H1 (cell line): ENCODE measurements at regions not wholly inside any gene's neighbourhood (a gene's known extent, or its start where the extent isn't known, plus 50 kb on each side); places are given as distances from the start of the nearest gene placed in this dataset.

ENCODE experiments used
- CTCF ChIA-PET: fragments of 300-600 bp; sonication (Branson Sonifier 250); formaldehyde crosslinking; loops from one replicate; lab custom pipeline; 2021; ENCODE audit not compliant: partially characterized antibody; lab: Charles Lee
- POLR2A ChIA-PET: fragments of 300-600 bp; sonication (Branson Sonifier 250); formaldehyde crosslinking; loops from one replicate; lab custom pipeline; 2021; ENCODE audit warnings: inconsistent platforms; ENCODE audit not compliant: partially characterized antibody; lab: Charles Lee
- DNase-seq, 2 experiments: peaks; one replicate each; pipeline versions ENCODE4 v3.0.0 to v3.0.0-alpha.2; 2010 to 2022; ENCODE audit warnings: low spot score in 2 of 2, low read depth in 1 of 2, mixed read lengths in 1 of 2
- FAIRE-seq: peaks from 2 replicates; lab custom pipeline; 2011; peaks lifted over from hg19 to GRCh38; lab: Jason Lieb, UNC
- H2AFZ ChIP-seq: 2 replicates; pipeline ENCODE4 v1.8.1; 2012; ENCODE audit warnings: low read length, inconsistent platforms
- H2AK5ac ChIP-seq: 2 replicates; pipeline ENCODE4 v1.6.1; 2013; ENCODE audit warnings: low read depth, low read length
- H2BK120ac ChIP-seq: replicated peaks from 2 replicates; pipeline ENCODE3; 2013; ENCODE audit warnings: low read depth, low read length, inconsistent platforms
- H2BK12ac ChIP-seq: 2 replicates; pipeline ENCODE4 v1.6.1; 2013; ENCODE audit warnings: low read depth, low read length
- H2BK15ac ChIP-seq: 2 replicates; pipeline ENCODE4 v1.6.1; 2013; ENCODE audit warnings: low read length
- H2BK20ac ChIP-seq: 2 replicates; pipeline ENCODE4 v1.6.1; 2013; ENCODE audit warnings: low read length
- H2BK5ac ChIP-seq: 2 replicates; pipeline ENCODE4 v1.6.1; 2013; ENCODE audit warnings: low read depth, low read length
- H3K14ac ChIP-seq: 2 replicates; pipeline ENCODE4 v1.6.1; 2013; ENCODE audit warnings: inconsistent platforms; ENCODE audit not compliant: insufficient read length
- H3K18ac ChIP-seq: 2 replicates; pipeline ENCODE4 v1.6.1; 2013; ENCODE audit warnings: low read length; ENCODE audit errors: extremely low read depth
- H3K23ac ChIP-seq: 2 replicates; pipeline ENCODE4 v1.6.1; 2013; ENCODE audit warnings: inconsistent platforms; ENCODE audit not compliant: insufficient read length
- H3K23me2 ChIP-seq: 2 replicates; pipeline ENCODE4 v1.6.1; 2013; ENCODE audit warnings: low read depth, low read length
- H3K27ac ChIP-seq: 2 replicates; pipeline ENCODE4 v1.6.1; 2011; ENCODE audit warnings: low read depth, low read length, inconsistent platforms
- H3K27me3 ChIP-seq, 4 experiments: replicated peaks in 1 of 4; 1 replicate in 1 of 4; 2 replicates in 3 of 4; pipeline versions ENCODE4 v1.6.1 to v1.8.1; 2011 to 2013; ENCODE audit warnings: low read length in 3 of 4, mild to moderate bottlenecking in 3 of 4, inconsistent platforms in 2 of 4, mixed read lengths in 2 of 4, moderate library complexity in 1 of 4; ENCODE audit not compliant: control insufficient read depth in 3 of 4, insufficient read depth in 3 of 4; ENCODE audit errors: extremely low read depth in 1 of 4
- H3K36me3 ChIP-seq, 4 experiments: 2 replicates each; pipeline versions ENCODE4 v1.6.1 to v1.8.1; 2011 to 2013; ENCODE audit warnings: mild to moderate bottlenecking in 4 of 4, low read length in 3 of 4, moderate library complexity in 2 of 4, control low read depth in 1 of 4, inconsistent platforms in 1 of 4; ENCODE audit not compliant: insufficient read depth in 4 of 4, control insufficient read depth in 2 of 4
- H3K4ac ChIP-seq: replicated peaks from 2 replicates; pipeline ENCODE3; 2013; ENCODE audit warnings: low read length, low read depth, mixed read lengths, inconsistent platforms; ENCODE audit not compliant: insufficient read length
- H3K4me1 ChIP-seq, 4 experiments: replicated peaks in 1 of 4; 1 replicate in 1 of 4; 2 replicates in 3 of 4; pipeline versions ENCODE4 v1.6.1 to v1.8.1; 2011 to 2013; ENCODE audit warnings: low read length in 3 of 4, inconsistent platforms in 2 of 4, mixed read lengths in 1 of 4; ENCODE audit not compliant: insufficient read depth in 4 of 4, control insufficient read depth in 3 of 4
- H3K4me2 ChIP-seq, 2 experiments: 2 replicates each; pipeline versions ENCODE4 v1.6.1 to v1.8.1; 2011 to 2013; ENCODE audit warnings: low read depth in 2 of 2, low read length in 2 of 2, control low read depth in 1 of 2, inconsistent platforms in 1 of 2, mild to moderate bottlenecking in 1 of 2; ENCODE audit not compliant: insufficient read depth in 1 of 2
- H3K4me3 ChIP-seq, 4 experiments: fragments of 200-600, 300-600 bp in 1 of 4; sonication (generic), shearing (Covaris generic), sonication (Bioruptor Twin) in 1 of 4; 2 replicates each; pipeline versions ENCODE4 v1.5.1 to v1.8.1; 2011 to 2016; ENCODE audit warnings: low read length in 4 of 4, low read depth in 3 of 4, control low read depth in 2 of 4, inconsistent platforms in 2 of 4, mild to moderate bottlenecking in 2 of 4, mixed read lengths in 1 of 4, moderate library complexity in 1 of 4; ENCODE audit not compliant: insufficient read depth in 2 of 4; ENCODE audit errors: extremely low read depth in 1 of 4
- H3K56ac ChIP-seq: replicated peaks from 2 replicates; pipeline ENCODE3; 2013; ENCODE audit warnings: low read depth, mild to moderate bottlenecking, mixed read lengths, low read length, inconsistent platforms; ENCODE audit not compliant: insufficient read length
- H3K79me1 ChIP-seq: 2 replicates; pipeline ENCODE4 v1.6.1; 2013; ENCODE audit warnings: low read depth, low read length, control low read depth
- H3K79me2 ChIP-seq, 2 experiments: 2 replicates each; pipeline versions ENCODE4 v1.6.1 to v1.8.1; 2012 to 2013; ENCODE audit warnings: low read length in 2 of 2, mild to moderate bottlenecking in 2 of 2, inconsistent platforms in 1 of 2; ENCODE audit not compliant: insufficient read depth in 2 of 2, control insufficient read depth in 1 of 2
- H3K9ac ChIP-seq, 4 experiments: replicated peaks in 1 of 4; 1 replicate in 1 of 4; 2 replicates in 3 of 4; pipeline versions ENCODE4 v1.6.1 to v1.8.1; 2011 to 2013; ENCODE audit warnings: low read depth in 3 of 4, low read length in 3 of 4, control low read depth in 2 of 4, mild to moderate bottlenecking in 2 of 4, moderate library complexity in 2 of 4, inconsistent platforms in 1 of 4; ENCODE audit errors: extremely low read depth in 1 of 4
- H3K9me3 ChIP-seq, 2 experiments: 2 replicates each; pipeline versions ENCODE4 v1.6.1 to v1.8.1; 2012 to 2013; ENCODE audit warnings: mild to moderate bottlenecking in 2 of 2, moderate library complexity in 2 of 2, control low read depth in 1 of 2, inconsistent platforms in 1 of 2, low read depth in 1 of 2, low read length in 1 of 2, mixed read lengths in 1 of 2; ENCODE audit not compliant: insufficient read depth in 2 of 2
- H4K20me1 ChIP-seq, 2 experiments: replicated peaks in 1 of 2; 2 replicates each; pipeline versions ENCODE3 to v1.8.1; 2011 to 2013; ENCODE audit warnings: inconsistent platforms in 2 of 2, low read length in 2 of 2, mild to moderate bottlenecking in 1 of 2; ENCODE audit not compliant: insufficient read depth in 2 of 2, control insufficient read depth in 1 of 2
- H4K5ac ChIP-seq: 2 replicates; pipeline ENCODE4 v1.6.1; 2013; ENCODE audit warnings: low read length, low read depth, mixed read lengths, inconsistent platforms; ENCODE audit not compliant: insufficient read length
- H4K8ac ChIP-seq: 2 replicates; pipeline ENCODE4 v1.8.0; 2013; ENCODE audit warnings: mild to moderate bottlenecking, moderate library complexity, low read length, inconsistent platforms; ENCODE audit not compliant: insufficient read depth; ENCODE audit errors: extremely low read depth
- H4K91ac ChIP-seq: replicated peaks from 2 replicates; pipeline ENCODE3; 2013; ENCODE audit warnings: low read length, mixed read lengths, inconsistent platforms; ENCODE audit not compliant: insufficient read length
- BCL11A ChIP-seq, 2 experiments: IDR thresholded peaks; one replicate each; pipeline ENCODE4 v1.6.1; 2011; ENCODE audit warnings: low read depth in 2 of 2, low read length in 2 of 2, mild to moderate bottlenecking in 2 of 2
- CHD2 ChIP-seq: IDR thresholded peaks from 2 replicates; pipeline ENCODE4 v1.6.1; 2012; ENCODE audit warnings: low read length, improper control_type of control experiment
- CTCF ChIP-seq, 3 experiments: IDR thresholded peaks; 1 replicate in 2 of 3; 2 replicates in 1 of 3; pipeline versions ENCODE4 v1.5.1 to v1.6.1; 2011; ENCODE audit warnings: low read length in 3 of 3, mild to moderate bottlenecking in 3 of 3, inconsistent platforms in 2 of 3, low read depth in 1 of 3, moderate library complexity in 1 of 3; ENCODE audit not compliant: insufficient read depth in 1 of 3; ENCODE audit errors: control extremely low read depth in 1 of 3
- HDAC2 ChIP-seq, 2 experiments: fragments of 300-600 bp in 1 of 2; sonication (generic) in 1 of 2; IDR thresholded peaks; 2 replicates each; pipeline ENCODE4 v1.6.1; 2011 to 2012; ENCODE audit warnings: low read depth in 2 of 2, low read length in 2 of 2, mild to moderate bottlenecking in 2 of 2, moderate library complexity in 2 of 2, borderline replicate concordance in 1 of 2, inconsistent platforms in 1 of 2
- HDAC6 ChIP-seq: IDR thresholded peaks from one replicate; pipeline ENCODE4 v1.7.1; 2012; ENCODE audit warnings: low read depth, mild to moderate bottlenecking, inconsistent platforms, low read length, moderate library complexity
- KDM1A ChIP-seq: fragments of 200-600, 300-600 bp; sonication (generic); IDR thresholded peaks from 2 replicates; pipeline ENCODE4 v1.7.1; 2016; ENCODE audit warnings: mild to moderate bottlenecking, low read length, borderline replicate concordance
- POLR2AphosphoS5 ChIP-seq: IDR thresholded peaks from 2 replicates; pipeline ENCODE4 v1.6.1; 2011; ENCODE audit warnings: low read depth, low read length
- POU5F1 ChIP-seq: IDR thresholded peaks from 2 replicates; pipeline ENCODE4 v1.6.1; 2011; ENCODE audit warnings: low read depth, mild to moderate bottlenecking, low read length, moderate library complexity
- RNF2 ChIP-seq: fragments of 200-900, 300-1000 bp; sonication (generic); IDR thresholded peaks from 2 replicates; pipeline ENCODE4 v1.7.1; 2016; ENCODE audit warnings: borderline replicate concordance, low read depth, mild to moderate bottlenecking, antibody characterized with exemption, low read length; ENCODE audit not compliant: poor library complexity, severe bottlenecking; ENCODE audit errors: missing control alignments
- RXRA ChIP-seq: IDR thresholded peaks from 2 replicates; pipeline ENCODE4 v1.6.1; 2011; ENCODE audit warnings: low read depth, mild to moderate bottlenecking, low read length, moderate library complexity; ENCODE audit not compliant: insufficient read depth
- SP1 ChIP-seq: IDR thresholded peaks from 2 replicates; pipeline ENCODE4 v1.6.1; 2011; ENCODE audit warnings: low read depth, low read length
- SP4 ChIP-seq: IDR thresholded peaks from 2 replicates; pipeline ENCODE4 v1.6.1; 2012; ENCODE audit warnings: low read length, inconsistent platforms
- TAF1 ChIP-seq: IDR thresholded peaks from 2 replicates; pipeline ENCODE4 v1.6.1; 2011; ENCODE audit warnings: mild to moderate bottlenecking, low read depth, low read length
- YY1 ChIP-seq: IDR thresholded peaks from 2 replicates; pipeline ENCODE4 v1.6.1; 2011; ENCODE audit warnings: low read depth, mild to moderate bottlenecking, low read length

- no peaks in the 10 kb centered on the region for H3K79me1 ChIP-seq
- H3K27me3 ChIP-seq, result no peaks in the 10 kb centered on the region
- H3K79me2 ChIP-seq, result no peaks in the 10 kb centered on the region
- no peak overlapping the region for H3K4ac ChIP-seq
- no peak overlapping the region for H4K91ac ChIP-seq
- H2BK5ac ChIP-seq, result no peak overlapping the region
- no peak overlapping the region for H2BK20ac ChIP-seq
- H2BK120ac ChIP-seq, result no peak overlapping the region
- no peaks in the 10 kb centered on the region for H3K23me2 ChIP-seq
- H4K8ac ChIP-seq, result no peak overlapping the region
- H3K9me3 ChIP-seq, result no peaks in the 10 kb centered on the region
- no peak overlapping the region for H3K4me3 ChIP-seq
- TF ChIP-seq TAF1 (no peak), RNF2 (no peak), HDAC2 (IDR thresholded peaks at IDR 0.05; ENCODE audit: borderline replicate concordance in 1 of 2, low read depth in 2 of 2, low read length in 2 of 2) (no peak), CTCF (IDR thresholded peaks at IDR 0.05; ENCODE audit: control extremely low read depth in 1 of 3, insufficient read depth in 1 of 3, low read depth in 1 of 3, low read length in 3 of 3) (no peak), BCL11A (IDR thresholded peaks at IDR 0.05; ENCODE audit: low read depth in 2 of 2, low read length in 2 of 2) (no peak), POLR2AphosphoS5 (no peak), CHD2 (no peak), YY1 (no peak), KDM1A (no peak), RXRA (no peak), HDAC6 (no peak), POU5F1 (no peak), SP1 (no peak), SP4 (no peak)
- no peak overlapping the region for H2AFZ ChIP-seq
- H3K9ac ChIP-seq, result no peak overlapping the region
- no peaks in the 10 kb centered on the region for H4K20me1 ChIP-seq
- FAIRE-seq (no peak), DNase-seq (no peak)
- no peak overlapping the region for H2BK15ac ChIP-seq
- ChIA-PET POLR2A (no interaction called here), CTCF (no interaction called here)
- no peak overlapping the region for H3K23ac ChIP-seq
- no peak overlapping the region for H3K56ac ChIP-seq
- no peak overlapping the region for H3K14ac ChIP-seq
- H3K27ac ChIP-seq, result no peak overlapping the region
- H3K36me3 ChIP-seq, result no peaks in the 10 kb centered on the region
- no peak overlapping the region for H4K5ac ChIP-seq
- no peak overlapping the region for H2AK5ac ChIP-seq
- no peaks in the 10 kb centered on the region for H3K4me1 ChIP-seq
- H2BK12ac ChIP-seq, result no peak overlapping the region
- no peak overlapping the region for H3K18ac ChIP-seq
- H3K4me2 ChIP-seq, result no peak overlapping the region
Measured at GRCh38 chr4:119816473-119816872, 187.9 kb upstream of the PDE5A start.
